HAP-1 (cell line): ENCODE measurements at regions not wholly inside any gene's neighbourhood (a gene's known extent, or its start where the extent isn't known, plus 50 kb on each side); places are given as distances from the start of the nearest gene placed in this dataset.

ENCODE experiments used
- DNase-seq, 2 experiments: peaks; one replicate each; pipeline ENCODE4 v3.0.0-alpha.2; 2016 to 2020; ENCODE audit warnings: low spot score in 2 of 2
- H3K27me3 ChIP-seq: fragments of 250-450 bp; sonication (Bioruptor Pico); 2 replicates; pipeline ENCODE4 v1.5.1; 2020; ENCODE audit warnings: low read depth, mild to moderate bottlenecking, moderate library complexity
- H3K36me3 ChIP-seq: fragments of 250-450 bp; sonication (Bioruptor Pico); replicated peaks from 2 replicates; pipeline ENCODE4 v1.5.1; 2020; ENCODE audit warnings: mild to moderate bottlenecking
- H3K4me1 ChIP-seq: fragments of 250-450 bp; sonication (Bioruptor Pico); 2 replicates; pipeline ENCODE4 v1.5.1; 2020; ENCODE audit warnings: mild to moderate bottlenecking
- H3K4me3 ChIP-seq: fragments of 250-450 bp; sonication (Bioruptor Pico); 2 replicates; pipeline ENCODE4 v1.5.1; 2020; ENCODE audit warnings: mild to moderate bottlenecking, moderate library complexity
- H3K9me3 ChIP-seq: fragments of 250-450 bp; sonication (Bioruptor Pico); 2 replicates; pipeline ENCODE4 v1.5.1; 2020; ENCODE audit warnings: mild to moderate bottlenecking, moderate library complexity
- in situ Hi-C: fragments of 300-500 bp; cut with MboI; formaldehyde crosslinking; loops from 3 replicates; pipeline ENCODE4 v1.14.3; 2020; ENCODE audit warnings: low sequenced_read_pairs, inconsistent platforms, mixed read lengths

GRCh38 chr7:68014031-68014736 lies 1017.6 kb downstream of the TYW1 start:
- H3K4me3 ChIP-seq, result no peak overlapping the region
- no peaks in the 10 kb centered on the region for H3K27me3 ChIP-seq
- H3K9me3 ChIP-seq, result no peaks in the 10 kb centered on the region
- DNase-seq, result no peak
- H3K36me3 ChIP-seq, result no peaks in the 10 kb centered on the region
- H3K4me1 ChIP-seq, result no peaks in the 10 kb centered on the region
- in situ Hi-C loops, result no loop called here

DNA sequence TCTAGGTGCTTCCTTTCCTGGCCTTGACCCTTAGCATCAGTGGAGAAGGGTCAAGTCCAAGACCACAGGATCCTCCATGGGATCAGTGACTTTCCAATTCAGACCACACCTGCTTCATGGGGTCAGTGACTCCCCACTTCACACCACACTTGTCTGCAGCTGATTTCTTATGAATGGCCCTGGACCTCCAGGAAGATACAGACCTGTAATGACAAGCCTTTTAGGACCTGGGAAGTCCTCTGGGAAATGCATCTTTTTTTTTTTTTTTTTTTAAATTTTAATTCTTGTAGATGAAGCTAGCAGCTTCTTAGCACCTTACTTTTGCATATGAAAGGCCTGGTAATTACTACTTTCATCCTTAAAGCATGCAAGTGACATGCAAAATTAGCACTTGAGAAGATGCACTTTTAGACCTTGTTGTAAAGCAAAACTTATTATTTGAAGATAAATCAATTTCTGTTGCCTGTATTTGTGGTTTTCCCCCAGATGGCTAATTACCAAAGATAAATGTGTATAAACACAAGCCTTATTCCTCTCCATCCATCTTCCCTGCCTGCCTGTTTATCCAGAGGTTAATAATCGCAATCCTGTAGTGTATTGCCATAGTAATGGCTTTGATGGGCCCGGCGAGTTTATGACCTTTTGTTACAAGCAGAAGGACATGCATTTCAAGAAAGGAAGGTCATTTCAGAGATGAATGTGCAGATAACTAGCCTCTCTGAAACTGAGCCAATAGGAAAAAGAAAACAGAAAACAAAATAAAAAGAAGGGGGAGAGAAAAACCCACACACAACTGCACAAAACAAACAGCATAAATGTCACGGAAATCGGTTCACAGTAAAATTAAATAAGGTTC lies 1018.7 kb downstream of the TYW1 start:
- H3K27me3 ChIP-seq, result no peaks in the 10 kb centered on the region
- H3K36me3 ChIP-seq, result no peaks in the 10 kb centered on the region
- in situ Hi-C loops, result no loop called here
- no peak overlapping the region for H3K4me3 ChIP-seq
- H3K9me3 ChIP-seq, result no peaks in the 10 kb centered on the region
- DNase-seq, result no peak
- no peaks in the 10 kb centered on the region for H3K4me1 ChIP-seq

GRCh38 chr7:68015978-68016532 lies 1019.4 kb downstream of the TYW1 start:
- in situ Hi-C loops, result no loop called here
- H3K4me3 ChIP-seq, result no peak overlapping the region
- no peaks in the 10 kb centered on the region for H3K27me3 ChIP-seq
- H3K9me3 ChIP-seq, result no peaks in the 10 kb centered on the region
- no peaks in the 10 kb centered on the region for H3K4me1 ChIP-seq
- DNase-seq, result no peak
- no peaks in the 10 kb centered on the region for H3K36me3 ChIP-seq

- H3K9me3 ChIP-seq, result no peaks in the 10 kb centered on the region
- no peaks in the 10 kb centered on the region for H3K36me3 ChIP-seq
- no peak overlapping the region for H3K4me3 ChIP-seq
- no peaks in the 10 kb centered on the region for H3K27me3 ChIP-seq
- in situ Hi-C loops, result no loop called here
- no peak for DNase-seq
- no peaks in the 10 kb centered on the region for H3K4me1 ChIP-seq
Observed at GRCh38 chr7:68020102-68020501, 1023.5 kb downstream of the TYW1 start.

- no peaks in the 10 kb centered on the region for H3K36me3 ChIP-seq
- H3K4me1 ChIP-seq, result no peaks in the 10 kb centered on the region
- no peak for DNase-seq
- H3K9me3 ChIP-seq, result no peaks in the 10 kb centered on the region
- H3K4me3 ChIP-seq, result no peak overlapping the region
- in situ Hi-C loops, result no loop called here
- H3K27me3 ChIP-seq, result no peaks in the 10 kb centered on the region
Observed at GRCh38 chr7:68025369-68025768, 1028.7 kb downstream of the TYW1 start.

- Histone ChIP-seq H3K36me3 (no peaks in the 10 kb centered on the region), H3K27me3 (no peaks in the 10 kb centered on the region), H3K4me3 (no peak overlapping the region), H3K4me1 (no peaks in the 10 kb centered on the region), H3K9me3 (no peaks in the 10 kb centered on the region)
- DNase-seq, result no peak
- in situ Hi-C loops, result no loop called here
Observed at GRCh38 chr7:68030530-68030929, 1033.9 kb downstream of the TYW1 start.

- in situ Hi-C loops, result no loop called here
- H3K36me3 ChIP-seq, result no peaks in the 10 kb centered on the region
- no peaks in the 10 kb centered on the region for H3K4me1 ChIP-seq
- DNase-seq, result no peak
- H3K4me3 ChIP-seq, result no peak overlapping the region
- no peaks in the 10 kb centered on the region for H3K27me3 ChIP-seq
- no peaks in the 10 kb centered on the region for H3K9me3 ChIP-seq
Observed at GRCh38 chr7:68031180-68031943, 1034.7 kb downstream of the TYW1 start.

DNA sequence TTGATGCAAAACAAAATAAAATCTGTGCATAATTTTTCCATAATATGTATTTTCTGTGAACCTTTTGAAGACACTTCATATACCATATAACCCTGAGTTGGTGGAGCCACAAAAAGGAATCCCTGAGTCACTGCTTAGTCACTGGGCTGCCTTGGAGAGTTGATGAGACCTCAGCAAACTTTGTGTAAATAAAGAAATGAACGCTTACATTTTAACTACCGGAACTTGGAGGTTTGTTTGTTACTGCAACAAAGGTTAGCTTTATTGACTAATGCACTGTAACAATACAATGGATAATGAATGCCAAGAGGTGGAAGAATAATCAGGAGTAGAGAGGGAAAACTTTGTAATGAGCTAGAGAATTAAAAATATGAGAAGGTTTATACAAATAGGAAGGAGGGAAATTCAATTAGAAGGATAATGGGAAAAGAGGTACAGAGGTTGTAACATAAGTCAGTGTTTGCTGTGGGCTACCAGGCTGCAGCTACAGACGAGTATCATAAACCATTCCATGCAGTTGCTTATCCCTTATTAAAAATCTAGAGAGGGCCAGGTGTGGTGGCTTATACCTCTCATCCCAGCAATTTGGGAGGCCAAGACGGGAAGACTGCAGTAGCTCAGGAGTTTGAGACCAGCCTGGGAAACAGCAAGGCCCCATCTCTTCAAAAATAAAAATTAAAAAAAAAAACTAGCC lies 1042.1 kb downstream of the TYW1 start:
- DNase-seq, result no peak
- Histone ChIP-seq H3K27me3 (no peaks in the 10 kb centered on the region), H3K9me3 (no peaks in the 10 kb centered on the region; the same call in 1 of the 2 replicates), H3K4me3 (no peak overlapping the region), H3K36me3 (no peaks in the 10 kb centered on the region), H3K4me1 (no peaks in the 10 kb centered on the region)
- in situ Hi-C loops, result no loop called here

DNA sequence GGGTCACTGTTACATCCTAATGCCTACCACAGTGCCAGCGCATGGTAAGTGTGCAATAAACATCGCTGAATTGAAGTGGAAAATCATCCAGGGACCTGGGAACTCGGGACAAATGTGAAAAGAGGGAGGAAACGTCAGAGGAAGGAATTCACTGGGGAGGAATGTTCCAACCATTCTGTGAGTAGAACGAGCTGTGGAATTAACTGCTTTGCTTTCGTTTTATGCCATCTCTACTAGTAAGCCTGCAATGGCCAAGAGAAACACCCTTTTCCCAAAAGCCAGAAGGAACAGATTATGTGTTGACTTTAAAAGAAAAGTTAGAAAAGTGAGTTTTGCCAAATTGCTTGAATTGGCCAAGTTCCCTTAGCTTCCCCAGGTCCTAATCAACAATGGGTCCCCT lies 1044.9 kb downstream of the TYW1 start:
- Histone ChIP-seq H3K27me3 (no peaks in the 10 kb centered on the region), H3K4me3 (no peak overlapping the region), H3K4me1 (no peaks in the 10 kb centered on the region), H3K9me3 (peaks cover 2% of the 10 kb centered on the region; the same call in 1 of the 2 replicates), H3K36me3 (no peaks in the 10 kb centered on the region)
- DNase-seq, result no peak
- in situ Hi-C loops, result no loop called here

GRCh38 chr7:68043546-68043945 lies 1046.9 kb downstream of the TYW1 start:
- no peak overlapping the region for H3K4me3 ChIP-seq
- in situ Hi-C loops, result no loop called here
- DNase-seq, result no peak

DNA sequence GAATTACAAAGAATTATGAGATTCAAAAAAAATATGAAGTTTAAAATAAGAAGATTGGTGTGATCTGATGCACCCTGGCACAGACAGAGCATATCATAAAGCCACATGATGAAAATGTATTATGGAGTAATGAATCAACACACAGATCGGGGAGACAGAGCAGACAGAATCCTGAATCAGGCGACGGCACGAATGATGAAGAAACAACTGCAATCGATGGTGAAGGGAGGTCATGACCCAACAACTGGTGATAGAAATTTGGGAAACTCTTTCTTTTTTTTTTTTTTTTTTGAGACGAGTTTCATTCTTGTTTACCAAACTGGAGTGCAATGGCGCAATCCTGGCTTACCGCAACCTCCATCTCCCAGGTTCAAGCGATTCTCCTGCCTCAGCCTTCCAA lies 1054.0 kb downstream of the TYW1 start:
- Histone ChIP-seq H3K4me1 (no peaks in the 10 kb centered on the region), H3K27me3 (no peaks in the 10 kb centered on the region), H3K4me3 (no peak overlapping the region), H3K36me3 (no peaks in the 10 kb centered on the region), H3K9me3 (peaks cover 2% of the 10 kb centered on the region; the same call in 1 of the 2 replicates)
- DNase-seq, result no peak
- in situ Hi-C loops, result no loop called here

More at GRCh38 chr7:68043546-68043945, 1046.9 kb downstream of the TYW1 start:
- Histone ChIP-seq H3K4me1 (no peaks in the 10 kb centered on the region), H3K9me3 (peaks cover 2% of the 10 kb centered on the region; the same call in 1 of the 2 replicates), H3K27me3 (no peaks in the 10 kb centered on the region), H3K36me3 (no peaks in the 10 kb centered on the region)

DNA sequence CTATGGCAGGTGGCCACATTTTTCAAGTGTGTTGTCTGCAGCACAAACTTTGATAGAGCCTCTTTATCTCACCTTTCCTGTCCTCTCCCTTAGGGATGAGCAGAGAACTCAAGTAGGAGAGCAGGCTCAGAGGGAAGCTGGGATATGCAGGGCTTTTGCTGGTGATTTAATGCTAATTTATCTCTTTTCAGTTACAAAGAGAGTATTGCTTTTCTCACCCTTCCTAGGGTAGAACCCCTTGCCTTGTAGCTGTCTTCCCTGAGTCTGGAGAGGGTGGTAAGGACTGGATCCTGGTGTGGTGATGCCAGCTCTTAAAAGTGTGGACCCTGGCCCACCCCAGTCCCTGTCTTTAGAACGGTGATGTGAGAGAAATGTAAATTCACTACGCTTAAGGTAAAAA lies 1061.4 kb downstream of the TYW1 start:
- Histone ChIP-seq H3K36me3 (no peaks in the 10 kb centered on the region), H3K4me1 (no peaks in the 10 kb centered on the region), H3K9me3 (no peaks in the 10 kb centered on the region), H3K4me3 (no peak overlapping the region), H3K27me3 (no peaks in the 10 kb centered on the region)
- no peak for DNase-seq
- in situ Hi-C loops, result no loop called here

DNA sequence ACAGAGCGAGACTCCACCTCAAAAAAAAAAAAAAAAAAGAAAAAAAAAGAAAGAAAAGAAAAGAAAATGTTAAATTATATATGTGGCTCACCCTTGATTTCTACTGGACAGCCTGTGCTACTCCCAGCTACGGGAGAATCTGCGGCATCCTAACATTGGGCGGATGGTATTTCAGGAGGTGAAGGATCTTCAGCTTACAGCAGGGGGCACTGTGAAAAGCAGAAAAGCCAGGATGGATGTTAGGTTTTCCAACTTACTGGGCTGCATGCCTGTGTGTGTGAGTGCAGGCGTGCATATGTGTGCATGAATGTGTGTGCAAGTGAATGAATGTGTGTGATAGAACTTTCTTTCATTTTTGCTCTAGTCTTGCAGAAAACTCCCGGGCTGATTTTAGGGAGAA lies 1066.5 kb downstream of the TYW1 start:
- in situ Hi-C loops, result no loop called here
- DNase-seq, result no peak
- no peaks in the 10 kb centered on the region for H3K9me3 ChIP-seq
- H3K36me3 ChIP-seq, result no peaks in the 10 kb centered on the region
- H3K4me1 ChIP-seq, result no peaks in the 10 kb centered on the region
- no peak overlapping the region for H3K4me3 ChIP-seq
- H3K27me3 ChIP-seq, result no peaks in the 10 kb centered on the region
